ENCODE measurements at regions not wholly inside any gene's neighbourhood (a gene's known extent, or its start where the extent isn't known, plus 50 kb on each side); places are given as distances from the start of the nearest gene placed in this dataset.

- Histone ChIP-seq H4K20me1 (replicated peaks; ENCODE audit: insufficient read depth) (no peaks in the 10 kb centered on the region), H3K79me2 (replicated peaks; ENCODE audit: insufficient read depth) (no peaks in the 10 kb centered on the region), H3F3A (replicated peaks; ENCODE audit: low read depth) (no peaks in the 10 kb centered on the region), H3K4me2 (peak overlapping the region; percentile 10; the same call in 1 of the 2 replicates), H2AFZ (no peak overlapping the region), H3K36me3 (ENCODE audit: insufficient read depth) (no peaks in the 10 kb centered on the region; the same call in 1 of the 2 replicates), H3K27me3 (ENCODE audit: insufficient read depth) (no peaks in the 10 kb centered on the region), H3K9me2 (ENCODE audit: insufficient read depth) (no peaks in the 10 kb centered on the region), H3K27ac (ENCODE audit: low read depth) (no peak overlapping the region), H3K4me1 (ENCODE audit: insufficient read depth) (peaks cover 22% of the 10 kb centered on the region; the same call in 1 of the 2 replicates), H3K4me3 (no peak overlapping the region)
- H3K9me3 Mint-ChIP-seq, result peaks cover 34% of the 10 kb centered on the region
- peaks cover 21% of the 10 kb centered on the region for H3K4me1 Mint-ChIP-seq
- H3K27me3 Mint-ChIP-seq (ENCODE audit: insufficient read depth, low read depth, poor library complexity), result no peaks in the 10 kb centered on the region
- no peak overlapping the region for H3K27ac Mint-ChIP-seq
- TF ChIP-seq ETS1 (IDR thresholded peaks at IDR 0.05), result no peak
- TF ChIP-seq NANOG (IDR thresholded peaks at IDR 0.05; ENCODE audit: borderline replicate concordance), result peak; percentile 42; the same call in 1 of the 2 replicates
- TF ChIP-seq ZNF462 (CRISPR knock-in tag; IDR thresholded peaks at IDR 0.05), result no peak
- no peak for TF ChIP-seq JUNB (IDR thresholded peaks at IDR 0.05; ENCODE audit: unreplicated experiment)
- DNase-seq (ENCODE audit: low spot score) (peak; percentile 33), ATAC-seq (peak; percentile 51)
- H3K36me3 Mint-ChIP-seq (ENCODE audit: low read depth), result peaks cover 39% of the 10 kb centered on the region
- H3K4me3 Mint-ChIP-seq, result peak overlapping the region; percentile 2; the same call in 1 of the 3 replicates
Measured at GRCh38 chr13:90049989-90050671, 1297.4 kb upstream of the MIR17HG start.

Measured in GM23338 (cell line).